ENCODE measurements at regions not wholly inside any gene's neighbourhood (a gene's known extent, or its start where the extent isn't known, plus 50 kb on each side); places are given as distances from the start of the nearest gene placed in this dataset.

DNA sequence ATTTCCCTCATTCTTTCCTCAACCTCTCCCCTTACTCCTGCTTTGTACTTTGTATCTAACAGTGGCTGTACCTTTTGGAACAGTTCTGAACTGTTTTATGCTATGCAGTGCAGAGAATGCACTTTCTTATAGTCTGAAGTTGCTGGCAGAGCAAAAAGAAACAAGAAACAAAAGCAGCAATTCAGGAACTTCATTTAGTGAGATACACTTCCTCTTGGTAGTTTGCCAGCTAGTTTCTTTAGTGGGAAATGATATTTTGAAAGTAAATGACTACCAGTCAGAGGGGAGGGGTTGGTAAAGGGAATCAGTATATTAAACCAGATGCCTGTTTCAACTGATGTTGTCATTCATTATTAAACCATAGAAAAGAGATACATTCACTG is 55.0 kb upstream of the CHD2 start (continued):
- TF ChIP-seq TCF7L2 (IDR thresholded peaks at IDR 0.05; ENCODE audit: low read depth, low read length): no peak
- TF ChIP-seq ZNF670 (CRISPR knock-in tag; IDR thresholded peaks at IDR 0.05; ENCODE audit: borderline replicate concordance): no peak
- TF ChIP-seq, protein P1, sequence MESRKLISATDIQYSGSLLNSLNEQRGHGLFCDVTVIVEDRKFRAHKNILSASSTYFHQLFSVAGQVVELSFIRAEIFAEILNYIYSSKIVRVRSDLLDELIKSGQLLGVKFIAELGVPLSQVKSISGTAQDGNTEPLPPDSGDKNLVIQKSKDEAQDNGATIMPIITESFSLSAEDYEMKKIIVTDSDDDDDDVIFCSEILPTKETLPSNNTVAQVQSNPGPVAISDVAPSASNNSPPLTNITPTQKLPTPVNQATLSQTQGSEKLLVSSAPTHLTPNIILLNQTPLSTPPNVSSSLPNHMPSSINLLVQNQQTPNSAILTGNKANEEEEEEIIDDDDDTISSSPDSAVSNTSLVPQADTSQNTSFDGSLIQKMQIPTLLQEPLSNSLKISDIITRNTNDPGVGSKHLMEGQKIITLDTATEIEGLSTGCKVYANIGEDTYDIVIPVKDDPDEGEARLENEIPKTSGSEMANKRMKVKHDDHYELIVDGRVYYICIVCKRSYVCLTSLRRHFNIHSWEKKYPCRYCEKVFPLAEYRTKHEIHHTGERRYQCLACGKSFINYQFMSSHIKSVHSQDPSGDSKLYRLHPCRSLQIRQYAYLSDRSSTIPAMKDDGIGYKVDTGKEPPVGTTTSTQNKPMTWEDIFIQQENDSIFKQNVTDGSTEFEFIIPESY (CRISPR knock-in tag; IDR thresholded peaks at IDR 0.05): no peak
- 0 out of 2 replicates have a peak, but pooled peaks have one; percentile 13 for TF ChIP-seq HMG20A (CRISPR knock-in tag; IDR thresholded peaks at IDR 0.05; ENCODE audit: borderline replicate concordance)
- TF ChIP-seq MAFF (IDR thresholded peaks at IDR 0.05; ENCODE audit: low read depth, low read length): 0 out of 2 replicates have a peak, but pooled peaks have one; percentile 4
- TF ChIP-seq NFE2L1 (CRISPR knock-in tag; IDR thresholded peaks at IDR 0.05; ENCODE audit: borderline replicate concordance): no peak

DNA sequence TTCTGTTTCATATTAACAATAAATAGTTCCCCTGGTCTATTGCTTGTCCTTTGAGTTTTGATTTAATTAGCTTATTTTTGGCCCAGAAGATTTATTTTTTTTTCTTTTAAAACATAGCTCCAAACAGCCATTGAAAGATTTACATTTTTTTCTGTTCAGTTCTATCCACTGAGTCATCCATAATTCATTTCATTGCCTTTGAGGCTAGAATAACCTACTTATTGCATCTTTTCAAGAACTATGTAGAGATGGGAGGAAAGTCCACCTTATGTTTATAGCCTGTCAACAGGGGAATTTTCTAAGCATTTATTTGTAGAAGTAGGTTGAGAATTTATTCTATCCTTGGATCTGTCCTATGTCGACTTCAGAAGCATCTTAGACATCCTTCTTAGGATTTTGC is 53.4 kb upstream of the CHD2 start:
- no peaks in the 10 kb centered on the region for H3K27me3 ChIP-seq (ENCODE audit: control insufficient read depth in 1 of 2, insufficient read depth in 2 of 2, low read length in 2 of 2)
- ChIA-PET CTCF (ENCODE audit: low intra/inter-chr PET ratio, low total read pairs) (interaction anchor here (0.6 kb wide), 1 partner anchor 1823 kb away, joined by 3 read pairs; no protein-coding TSS in a partner anchor), POLR2A (interaction anchor here (1.8 to 3.8 kb wide), 3 partner anchors 15 to 37 kb away, joined by 4 to 14 read pairs (median 6); no protein-coding TSS in a partner anchor)
- H4K20me1 ChIP-seq (ENCODE audit: insufficient read depth, low read length): no peaks in the 10 kb centered on the region
- no peak overlapping the region for H3K9ac ChIP-seq (ENCODE audit: insufficient read depth, low read depth, low read length)
- intact Hi-C loops (cut with micrococcal nuclease; ENCODE audit: unreplicated experiment) (no loop called here), in situ Hi-C loops (cut with HindIII; ENCODE audit: extremely low pct_ligation_motif_present, low pct_unique_long_range_greater_than_20kb) (no loop called here)
- 48% methylated on average over 1 of the region's 1 CpG for WGBS (ENCODE audit: low lambda C conversion rate)
- no peaks in the 10 kb centered on the region for H3K79me2 ChIP-seq (ENCODE audit: insufficient read depth, low read length)
- ATAC-seq (no peak), FAIRE-seq (no peak), DNase-seq (ENCODE audit: low spot score) (no peak)
- no TSS peak for BruUV-seq (replicated peaks)
- no peaks in the 10 kb centered on the region for H3K36me3 ChIP-seq (replicated peaks in 1 of 2; ENCODE audit: control insufficient read depth in 1 of 2, insufficient read depth in 2 of 2, low read length in 2 of 2)
- H3K4me1 ChIP-seq (ENCODE audit: insufficient read depth, low read length): peaks cover 54% of the 10 kb centered on the region
- H2AFZ ChIP-seq (ENCODE audit: low read length): no peak overlapping the region
- no peaks in the 10 kb centered on the region for H3K9me3 ChIP-seq (ENCODE audit: low read length)
- H3K4me3 ChIP-seq (replicated peaks in 1 of 3; ENCODE audit: insufficient read depth in 1 of 3, low read depth in 2 of 3, low read length in 3 of 3): no peak overlapping the region
- H3K4me2 ChIP-seq (ENCODE audit: low read depth, low read length): no peak overlapping the region
- H3K27ac ChIP-seq (ENCODE audit: extremely low read length, insufficient read depth, low read length): no peak overlapping the region
- TF ChIP-seq, protein P2, sequence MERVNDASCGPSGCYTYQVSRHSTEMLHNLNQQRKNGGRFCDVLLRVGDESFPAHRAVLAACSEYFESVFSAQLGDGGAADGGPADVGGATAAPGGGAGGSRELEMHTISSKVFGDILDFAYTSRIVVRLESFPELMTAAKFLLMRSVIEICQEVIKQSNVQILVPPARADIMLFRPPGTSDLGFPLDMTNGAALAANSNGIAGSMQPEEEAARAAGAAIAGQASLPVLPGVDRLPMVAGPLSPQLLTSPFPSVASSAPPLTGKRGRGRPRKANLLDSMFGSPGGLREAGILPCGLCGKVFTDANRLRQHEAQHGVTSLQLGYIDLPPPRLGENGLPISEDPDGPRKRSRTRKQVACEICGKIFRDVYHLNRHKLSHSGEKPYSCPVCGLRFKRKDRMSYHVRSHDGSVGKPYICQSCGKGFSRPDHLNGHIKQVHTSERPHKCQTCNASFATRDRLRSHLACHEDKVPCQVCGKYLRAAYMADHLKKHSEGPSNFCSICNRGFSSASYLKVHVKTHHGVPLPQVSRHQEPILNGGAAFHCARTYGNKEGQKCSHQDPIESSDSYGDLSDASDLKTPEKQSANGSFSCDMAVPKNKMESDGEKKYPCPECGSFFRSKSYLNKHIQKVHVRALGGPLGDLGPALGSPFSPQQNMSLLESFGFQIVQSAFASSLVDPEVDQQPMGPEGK (CRISPR knock-in tag; IDR thresholded peaks at IDR 0.05): no peak
- TF ChIP-seq, protein P3, sequence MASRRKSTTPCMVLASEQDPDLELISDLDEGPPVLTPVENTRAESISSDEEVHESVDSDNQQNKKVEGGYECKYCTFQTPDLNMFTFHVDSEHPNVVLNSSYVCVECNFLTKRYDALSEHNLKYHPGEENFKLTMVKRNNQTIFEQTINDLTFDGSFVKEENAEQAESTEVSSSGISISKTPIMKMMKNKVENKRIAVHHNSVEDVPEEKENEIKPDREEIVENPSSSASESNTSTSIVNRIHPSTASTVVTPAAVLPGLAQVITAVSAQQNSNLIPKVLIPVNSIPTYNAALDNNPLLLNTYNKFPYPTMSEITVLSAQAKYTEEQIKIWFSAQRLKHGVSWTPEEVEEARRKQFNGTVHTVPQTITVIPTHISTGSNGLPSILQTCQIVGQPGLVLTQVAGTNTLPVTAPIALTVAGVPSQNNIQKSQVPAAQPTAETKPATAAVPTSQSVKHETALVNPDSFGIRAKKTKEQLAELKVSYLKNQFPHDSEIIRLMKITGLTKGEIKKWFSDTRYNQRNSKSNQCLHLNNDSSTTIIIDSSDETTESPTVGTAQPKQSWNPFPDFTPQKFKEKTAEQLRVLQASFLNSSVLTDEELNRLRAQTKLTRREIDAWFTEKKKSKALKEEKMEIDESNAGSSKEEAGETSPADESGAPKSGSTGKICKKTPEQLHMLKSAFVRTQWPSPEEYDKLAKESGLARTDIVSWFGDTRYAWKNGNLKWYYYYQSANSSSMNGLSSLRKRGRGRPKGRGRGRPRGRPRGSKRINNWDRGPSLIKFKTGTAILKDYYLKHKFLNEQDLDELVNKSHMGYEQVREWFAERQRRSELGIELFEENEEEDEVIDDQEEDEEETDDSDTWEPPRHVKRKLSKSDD (CRISPR knock-in tag; IDR thresholded peaks at IDR 0.05; ENCODE audit: low read depth): no peak
- no peak for TF ChIP-seq ZNF768 (CRISPR knock-in tag; IDR thresholded peaks at IDR 0.05)
- no peak for TF ChIP-seq KAT7 (CRISPR knock-in tag; IDR thresholded peaks at IDR 0.05; ENCODE audit: borderline replicate concordance)
- TF ChIP-seq, protein P4, sequence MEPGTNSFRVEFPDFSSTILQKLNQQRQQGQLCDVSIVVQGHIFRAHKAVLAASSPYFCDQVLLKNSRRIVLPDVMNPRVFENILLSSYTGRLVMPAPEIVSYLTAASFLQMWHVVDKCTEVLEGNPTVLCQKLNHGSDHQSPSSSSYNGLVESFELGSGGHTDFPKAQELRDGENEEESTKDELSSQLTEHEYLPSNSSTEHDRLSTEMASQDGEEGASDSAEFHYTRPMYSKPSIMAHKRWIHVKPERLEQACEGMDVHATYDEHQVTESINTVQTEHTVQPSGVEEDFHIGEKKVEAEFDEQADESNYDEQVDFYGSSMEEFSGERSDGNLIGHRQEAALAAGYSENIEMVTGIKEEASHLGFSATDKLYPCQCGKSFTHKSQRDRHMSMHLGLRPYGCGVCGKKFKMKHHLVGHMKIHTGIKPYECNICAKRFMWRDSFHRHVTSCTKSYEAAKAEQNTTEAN (CRISPR knock-in tag; conservative IDR thresholded peaks at IDR 0.05): no peak
- TF ChIP-seq BRCA1 (CRISPR knock-in tag; IDR thresholded peaks at IDR 0.05): no peak
